HG02852 (cell line): ENCODE measurements at regions not wholly inside any gene's neighbourhood (a gene's known extent, or its start where the extent isn't known, plus 50 kb on each side); places are given as distances from the start of the nearest gene placed in this dataset.
"Not testable (repeated sequence)": the region's sequence is repeated elsewhere in the genome, so short reads cannot be mapped to it uniquely, and the experiment has no call there.

Source experiments
- ATAC-seq: cut with Tn5 transposase; IDR thresholded peaks from one replicate; pipeline ENCODE4 v1.9.1; 2021; ENCODE audit warnings: mild to moderate bottlenecking, moderate library complexity; ENCODE audit not compliant: unreplicated experiment

DNA sequence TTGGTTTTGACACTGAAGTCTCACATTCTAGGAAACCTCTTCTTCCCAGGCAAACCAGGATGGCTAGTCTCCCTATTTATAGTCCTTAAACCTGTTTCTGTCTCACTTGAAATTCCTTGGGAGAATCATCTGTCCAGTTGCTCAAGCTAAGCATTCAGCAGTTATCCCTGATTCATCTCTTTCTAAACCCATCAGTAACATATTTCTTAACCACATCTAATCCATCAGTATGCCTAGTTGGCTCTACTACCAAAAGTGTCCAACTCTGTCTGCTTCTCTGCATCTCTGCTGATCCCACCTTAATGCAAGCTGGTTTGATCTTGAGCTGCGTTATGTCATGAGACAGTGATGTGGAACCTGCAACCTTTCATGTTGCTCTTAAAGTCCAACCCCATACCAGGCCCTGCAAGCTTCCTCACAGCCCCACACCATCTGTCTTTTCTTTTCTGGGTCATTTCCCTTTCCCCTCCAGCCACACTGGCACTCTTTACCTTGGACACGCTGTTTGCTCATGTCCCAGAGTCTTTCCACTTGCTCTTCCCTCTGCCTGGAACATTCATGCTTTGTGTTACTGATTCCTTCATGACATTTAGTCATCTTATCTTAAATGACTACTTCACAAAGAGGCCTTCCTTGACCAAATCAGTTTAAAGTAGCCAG, 380.8 kb upstream of the RGS6 start:
- ATAC-seq: no peak

DNA sequence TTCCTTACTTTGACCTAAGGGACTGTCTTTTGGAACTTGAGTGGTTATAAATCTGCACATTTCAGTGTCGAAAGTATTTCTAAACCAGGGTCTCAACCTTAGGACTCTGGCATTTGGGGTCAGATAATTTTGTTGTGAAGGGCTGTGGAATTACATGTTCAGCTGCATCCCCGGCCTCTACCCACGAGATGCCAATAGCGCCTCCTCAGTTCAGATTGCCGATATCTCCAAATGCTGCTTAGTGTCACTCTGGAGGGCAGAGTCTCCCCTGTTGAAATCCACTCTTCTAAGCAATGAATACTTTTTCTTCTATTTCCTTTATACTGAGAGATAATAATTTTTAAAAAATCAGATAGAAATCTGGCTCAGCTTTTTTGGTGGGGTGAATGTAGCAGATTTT, 379.4 kb upstream of the RGS6 start:
- no peak for ATAC-seq

DNA sequence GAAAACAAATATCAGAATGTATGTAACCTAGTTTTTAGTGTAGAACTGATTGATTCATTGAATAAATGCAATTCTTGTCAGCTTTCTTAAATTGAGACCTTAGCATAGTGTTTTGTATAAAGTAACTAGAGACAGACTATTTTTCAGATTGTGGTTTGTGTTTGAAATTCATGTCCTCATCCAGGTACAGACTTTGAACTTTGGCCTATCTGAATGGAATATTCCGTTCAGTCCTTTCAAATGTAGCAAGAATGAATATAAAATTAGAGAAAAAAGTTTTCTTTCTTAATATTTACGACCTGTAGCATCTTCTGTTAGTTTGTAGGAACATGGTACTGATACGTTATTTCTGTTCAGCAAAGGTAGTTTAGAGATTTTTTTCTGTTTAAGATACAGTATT, 378.4 kb upstream of the RGS6 start:
- ATAC-seq: no peak

DNA sequence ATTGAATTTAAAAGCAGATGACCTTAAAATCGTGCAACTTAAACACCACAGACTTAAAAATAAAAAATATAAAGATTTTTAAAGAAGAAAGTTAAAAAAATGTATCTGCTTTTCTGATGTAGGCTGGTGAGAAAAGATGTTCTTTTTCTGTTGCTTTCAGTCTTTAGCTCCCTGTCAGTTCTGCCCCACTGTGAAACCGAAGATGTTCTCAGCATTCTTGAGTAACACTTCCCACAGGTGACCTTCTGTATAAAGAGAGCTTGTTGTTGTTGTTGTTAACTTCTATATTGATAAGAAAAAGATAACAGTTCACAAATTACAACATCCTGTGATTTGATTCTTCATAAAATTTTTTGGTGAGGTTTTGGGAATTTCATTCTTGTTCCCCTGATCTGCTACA, 377.9 kb upstream of the RGS6 start:
- ATAC-seq: peak; percentile 31

DNA sequence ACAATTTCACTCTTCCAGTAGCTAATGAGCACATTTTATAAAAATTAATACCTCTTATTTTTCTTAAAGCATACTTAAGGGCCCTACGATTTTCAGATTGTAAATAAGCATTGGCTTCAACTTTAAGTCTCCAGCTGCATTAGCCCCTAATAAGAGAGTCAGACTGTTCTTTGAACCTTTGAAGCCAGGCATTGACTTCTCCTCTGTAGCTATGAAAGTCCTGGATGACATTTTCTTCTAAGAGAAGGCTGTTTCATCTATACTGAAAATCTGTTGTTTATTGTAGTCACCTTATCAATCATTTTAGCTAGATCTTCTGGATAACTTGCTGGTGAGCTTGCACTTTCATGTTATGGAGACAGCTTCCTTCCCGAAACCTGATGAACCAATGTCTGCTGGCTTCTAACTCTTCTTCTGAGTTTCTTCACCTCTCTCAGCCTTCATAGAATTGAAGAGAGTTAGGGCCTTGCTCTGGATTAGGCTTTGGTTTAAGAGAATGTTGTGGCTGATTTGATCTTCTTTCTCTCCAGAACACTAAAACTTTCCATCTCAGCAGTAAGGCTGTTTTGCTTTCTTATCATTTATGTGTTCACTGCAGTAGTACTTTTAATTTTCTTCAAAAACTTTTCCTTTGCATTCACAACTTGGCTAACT, 377.1 kb upstream of the RGS6 start:
- ATAC-seq: peak; percentile 29

DNA sequence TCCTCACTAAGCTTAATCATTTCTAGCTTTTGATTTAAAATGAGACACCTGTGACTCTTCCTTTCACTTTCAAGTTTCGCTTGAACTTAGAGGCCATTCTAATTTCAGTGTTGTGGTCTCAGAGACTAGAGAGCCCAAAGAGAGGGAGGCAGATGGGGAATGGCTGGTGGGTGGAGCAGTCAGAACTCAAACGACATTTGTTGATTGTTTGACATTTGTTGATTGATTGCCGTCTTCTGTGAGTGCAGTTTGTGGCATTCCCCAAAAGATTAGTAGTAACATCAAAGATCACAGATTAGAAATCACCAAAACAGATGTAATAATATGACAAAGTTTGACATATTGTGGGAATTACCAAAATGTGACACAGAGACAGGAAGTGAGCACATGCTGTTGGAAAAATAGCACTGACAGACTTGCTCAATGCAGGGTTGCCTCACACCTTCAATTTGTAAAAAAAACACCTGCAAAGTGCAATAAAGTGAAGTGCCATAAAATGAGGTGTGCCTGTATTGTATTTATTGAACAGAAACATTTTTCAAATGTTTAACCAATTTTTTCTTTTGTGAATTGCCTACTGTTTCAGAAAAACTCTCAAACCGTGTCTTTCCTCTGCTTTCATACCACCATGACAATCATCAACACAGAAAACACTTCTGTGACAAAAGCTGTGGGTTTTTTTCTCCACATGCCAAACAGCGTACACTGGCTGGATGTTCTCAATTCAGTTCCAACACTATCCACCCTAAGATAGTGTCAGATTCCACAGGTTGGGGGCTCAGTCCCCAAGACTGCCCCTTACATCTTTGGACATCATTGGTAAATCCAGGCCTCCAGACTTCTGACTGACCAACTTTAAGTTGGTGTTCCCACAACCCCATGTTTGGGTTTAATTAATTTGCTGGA, 376.3 kb upstream of the RGS6 start:
- peak; percentile 88 for ATAC-seq

DNA sequence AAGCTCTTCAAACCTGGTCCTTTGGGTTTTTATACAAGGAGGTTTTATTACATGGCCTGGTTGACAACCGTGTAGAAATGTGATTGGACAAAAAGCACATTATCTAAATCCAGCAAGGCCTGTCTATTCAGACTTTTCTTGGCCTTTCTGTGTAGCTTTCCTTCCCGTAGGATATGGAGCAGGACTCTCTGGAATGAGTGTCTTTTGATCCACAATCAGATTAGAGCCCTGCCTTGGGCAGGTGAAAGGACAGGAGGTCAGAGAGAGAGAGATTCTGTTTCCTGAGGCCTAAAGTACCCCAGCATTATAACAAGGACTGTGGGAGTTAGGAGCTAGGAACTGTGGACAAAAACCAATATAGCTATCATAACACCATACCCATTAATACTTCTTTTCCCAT, 375.5 kb upstream of the RGS6 start:
- ATAC-seq: no peak

DNA sequence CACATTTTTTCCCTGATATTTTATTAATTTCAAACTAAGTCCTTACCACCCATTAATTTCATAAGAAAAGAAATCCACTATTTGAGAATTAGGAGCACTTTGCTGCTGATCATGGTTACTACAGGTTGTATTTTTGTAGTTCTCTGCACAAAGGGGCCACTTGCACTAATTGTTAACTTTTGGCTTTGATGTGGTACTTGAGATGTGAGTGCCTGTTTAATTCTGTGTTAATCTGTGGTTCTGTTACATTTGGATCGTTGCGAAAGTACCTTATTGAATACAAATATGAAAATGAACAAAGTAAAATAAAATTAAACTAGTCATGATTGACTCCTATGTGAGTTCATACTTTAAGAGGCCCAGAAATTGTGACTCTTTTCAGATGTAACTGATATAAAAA, 374.9 kb upstream of the RGS6 start:
- no peak for ATAC-seq

DNA sequence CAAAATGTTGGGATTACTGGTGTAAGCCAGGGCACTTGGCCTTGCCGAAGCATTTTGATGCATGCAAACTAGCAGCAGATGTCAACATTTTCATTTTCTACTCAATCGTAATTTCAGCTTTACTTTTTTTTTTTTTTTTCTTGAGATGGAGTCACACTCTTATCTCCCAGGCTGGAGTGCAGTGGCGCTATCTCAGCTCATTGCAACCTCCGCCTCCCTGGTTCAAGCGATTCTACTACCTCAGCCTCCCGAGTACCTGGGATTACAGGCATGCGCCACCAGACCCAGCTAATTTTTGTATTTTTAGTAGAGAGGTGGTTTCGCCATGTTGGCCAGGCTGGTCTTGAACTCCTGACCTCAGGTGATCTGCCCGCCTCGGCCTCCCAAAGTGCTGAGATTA, 373.3 kb upstream of the RGS6 start:
- ATAC-seq: not testable (repeated sequence)

DNA sequence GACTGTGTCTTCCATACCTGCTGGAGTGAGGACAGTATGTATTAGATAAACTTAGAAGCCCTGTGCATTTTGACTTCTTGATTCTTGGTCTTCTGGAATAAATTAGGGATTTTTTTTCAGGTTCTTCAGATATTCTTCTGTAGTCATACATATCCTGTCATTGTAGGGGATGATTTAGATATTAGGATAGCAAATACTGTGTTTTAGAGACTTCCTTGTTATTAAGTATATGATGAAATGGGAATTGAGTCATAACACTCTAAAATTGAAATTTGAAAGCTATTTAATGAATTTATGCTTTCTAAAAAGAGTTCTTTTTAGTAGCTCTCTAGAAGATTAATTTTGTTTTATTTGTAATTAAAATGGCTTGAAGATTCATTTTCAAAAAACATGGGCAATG, 371.5 kb upstream of the RGS6 start:
- ATAC-seq: no peak

DNA sequence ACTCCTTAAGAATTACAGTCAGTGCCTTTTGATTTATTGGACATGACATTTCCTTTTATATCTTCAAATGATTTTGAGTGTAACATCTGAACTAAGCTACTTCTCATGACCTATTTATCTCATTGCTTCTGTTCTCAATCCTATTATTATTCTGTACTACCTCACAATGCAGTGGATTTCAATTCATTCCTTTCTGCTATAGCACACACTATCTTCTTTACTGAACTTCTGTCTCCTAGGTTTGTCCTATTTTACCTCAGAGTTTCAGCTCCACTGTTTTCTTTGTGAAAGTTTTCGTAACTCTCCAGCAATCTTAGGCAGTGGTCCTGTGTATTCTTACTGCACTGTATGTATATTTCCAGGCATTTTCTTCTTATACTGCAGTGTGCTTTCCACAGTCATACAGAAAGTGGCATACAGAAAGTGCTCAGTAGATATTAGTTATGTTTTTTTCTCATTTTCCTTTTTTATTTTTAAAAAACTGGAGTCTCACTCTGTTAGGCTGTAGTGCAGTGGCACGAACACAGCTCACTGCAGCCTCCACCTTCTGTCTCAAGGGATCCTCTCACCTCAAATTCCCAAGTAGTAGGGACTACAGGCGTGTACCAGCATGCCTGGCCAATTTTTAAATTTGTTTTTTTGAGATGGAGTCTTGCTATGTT, 368.6 kb upstream of the RGS6 start:
- no peak for ATAC-seq

DNA sequence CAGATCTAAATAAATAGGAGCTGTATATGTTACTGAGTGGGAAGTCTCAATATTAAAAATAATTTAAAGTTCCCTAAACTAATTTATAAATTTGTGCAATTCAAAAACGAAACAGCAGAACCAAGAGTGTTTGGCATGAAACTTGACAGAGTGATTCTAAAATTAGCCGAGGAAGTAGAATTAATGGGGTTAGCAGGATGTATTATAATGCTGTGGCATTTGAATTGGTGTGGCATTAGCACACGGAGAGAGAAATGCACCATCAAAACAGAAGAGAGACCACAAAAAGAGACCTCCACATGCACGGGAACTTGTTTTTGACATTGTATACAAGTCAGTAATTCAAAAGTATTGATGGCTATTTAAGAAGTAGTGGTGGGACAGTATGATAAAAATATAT, 366.0 kb upstream of the RGS6 start:
- ATAC-seq: no peak

DNA sequence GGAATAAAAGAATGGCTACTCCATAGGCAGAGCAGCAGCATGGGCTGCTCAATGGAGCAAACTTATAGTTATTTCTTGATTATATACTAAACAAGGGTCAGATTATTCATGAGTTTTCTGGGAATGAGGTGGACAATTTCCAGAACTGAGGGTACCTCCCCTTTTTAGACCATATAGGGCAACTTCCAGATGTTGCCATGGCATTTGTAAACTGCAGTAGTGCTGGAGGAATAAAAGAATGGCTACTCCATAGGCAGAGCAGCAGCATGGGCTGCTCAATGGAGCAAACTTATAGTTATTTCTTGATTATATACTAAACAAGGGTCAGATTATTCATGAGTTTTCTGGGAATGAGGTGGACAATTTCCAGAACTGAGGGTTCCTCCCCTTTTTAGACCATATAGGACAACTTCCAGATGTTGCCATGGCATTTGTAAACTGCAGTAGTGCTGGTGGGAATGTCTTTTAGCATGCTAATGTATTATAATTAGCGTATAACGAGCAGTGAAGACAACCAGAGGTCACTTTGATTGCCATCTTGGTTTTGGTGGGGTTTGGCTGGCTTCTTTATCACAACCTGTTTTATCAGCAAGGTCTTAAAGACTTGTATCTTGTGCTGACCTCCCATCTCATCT, 364.6 kb upstream of the RGS6 start:
- ATAC-seq: not testable (repeated sequence)

DNA sequence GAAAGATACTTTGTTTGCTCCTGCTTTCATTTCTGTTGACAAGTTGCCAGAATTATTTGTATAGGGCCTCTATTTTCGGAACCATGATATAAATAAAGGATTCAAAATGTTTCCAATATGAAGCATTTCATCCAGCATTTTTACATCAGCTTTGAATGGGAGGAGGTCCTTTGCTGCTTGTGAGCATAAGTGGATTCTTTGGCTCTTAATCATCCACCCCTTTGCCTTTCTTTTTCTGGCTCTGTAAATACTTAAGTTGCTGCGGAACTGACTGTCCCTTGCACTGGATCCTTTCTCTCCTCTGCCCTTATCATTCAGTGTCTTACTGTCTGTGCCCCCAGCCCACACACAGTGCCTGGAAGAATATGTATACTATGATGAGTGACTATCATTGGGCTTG, 357.3 kb upstream of the RGS6 start:
- ATAC-seq: no peak

DNA sequence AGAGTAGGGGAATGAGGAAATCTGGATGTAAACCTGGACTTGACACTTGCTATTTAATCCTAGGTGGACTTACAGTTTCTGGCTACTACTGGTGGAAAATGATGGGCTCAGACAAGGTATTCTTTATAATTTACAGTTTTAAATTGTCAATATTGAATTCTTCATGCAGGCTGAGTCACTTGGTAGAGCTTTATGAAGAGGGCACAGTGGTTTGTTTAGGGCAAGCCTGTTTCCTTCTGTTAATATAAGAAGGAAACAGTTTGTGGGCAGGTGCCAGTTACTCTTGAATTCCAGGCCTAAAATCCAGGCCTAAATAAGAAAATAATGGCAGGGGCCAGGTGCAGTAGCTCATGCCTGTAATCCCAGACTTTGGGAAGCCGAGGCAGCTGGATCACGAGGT, 355.8 kb upstream of the RGS6 start:
- no peak for ATAC-seq

DNA sequence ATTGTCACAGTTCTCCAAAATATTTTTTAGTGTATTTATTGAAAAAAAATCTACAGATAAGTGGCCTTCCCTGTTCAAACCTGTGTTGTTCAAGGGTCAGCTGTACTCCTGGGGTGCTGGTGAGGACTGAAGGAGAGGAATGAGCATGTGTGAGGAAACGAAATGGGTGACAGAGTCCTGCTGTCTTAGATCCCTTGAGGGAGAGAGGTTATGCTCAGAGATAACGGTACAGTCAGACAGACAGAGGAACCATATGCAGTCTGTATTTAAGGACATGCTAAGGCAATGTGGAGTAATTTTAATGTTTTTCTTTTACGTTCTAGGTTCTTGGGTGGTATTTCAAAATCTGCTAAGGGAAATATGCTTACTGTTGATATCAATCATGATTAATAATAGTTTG, 352.9 kb upstream of the RGS6 start:
- ATAC-seq: no peak

DNA sequence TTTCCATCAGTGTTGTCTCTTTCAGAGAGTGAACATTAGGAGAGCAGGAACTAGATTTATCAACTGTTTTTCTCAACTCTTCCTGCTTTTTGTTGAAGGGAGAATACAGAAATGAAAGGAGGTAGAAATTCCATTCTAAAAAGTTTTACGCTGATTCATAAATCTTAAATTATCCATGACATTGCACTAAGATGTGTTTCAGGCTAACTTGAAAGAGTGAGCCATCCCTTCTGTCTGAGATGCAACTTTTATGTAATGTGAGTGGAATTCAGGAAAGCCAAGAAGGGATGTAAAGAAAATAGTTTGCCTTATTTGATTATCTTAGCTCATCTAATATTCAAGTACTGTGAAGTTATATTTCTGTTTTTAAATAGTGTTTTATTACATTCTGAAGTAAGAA, 349.5 kb upstream of the RGS6 start:
- ATAC-seq: no peak

DNA sequence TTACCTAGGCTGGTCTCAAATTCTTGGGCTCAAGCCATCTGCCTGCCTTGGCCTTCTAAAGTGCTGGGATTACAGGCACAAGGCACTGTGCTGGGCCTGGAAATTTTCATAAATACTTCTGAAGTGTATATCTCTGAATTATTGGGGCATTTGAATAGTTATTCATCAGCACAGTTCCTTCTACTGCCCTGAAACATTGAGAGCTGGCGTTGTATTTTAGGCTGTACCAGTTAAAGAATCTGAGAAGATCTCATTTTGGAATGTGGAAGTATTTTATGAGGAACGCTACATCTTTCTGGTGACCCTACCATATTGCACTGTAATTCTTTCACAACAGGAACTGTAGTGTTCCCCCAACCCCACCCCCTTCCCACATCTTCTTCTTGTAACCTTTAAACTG, 349.0 kb upstream of the RGS6 start:
- no peak for ATAC-seq

DNA sequence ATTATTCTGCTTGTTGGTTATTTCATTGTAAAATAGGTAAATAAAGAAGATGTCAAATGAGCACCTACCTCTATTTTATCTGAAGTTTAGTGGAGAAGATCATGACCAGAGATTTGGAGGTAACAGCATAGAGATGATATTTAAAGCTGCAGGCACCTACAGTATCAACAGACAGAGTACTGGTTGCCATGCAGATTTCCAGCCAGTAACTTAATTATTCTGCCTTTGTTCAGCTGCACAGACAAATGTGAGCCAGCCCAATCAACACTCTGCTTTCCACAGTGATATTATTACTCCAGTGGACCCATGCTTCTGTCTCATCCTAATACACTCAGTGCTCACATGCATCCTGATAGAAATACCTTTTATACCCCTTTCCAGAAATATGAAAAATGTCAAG, 348.5 kb upstream of the RGS6 start:
- ATAC-seq: no peak

DNA sequence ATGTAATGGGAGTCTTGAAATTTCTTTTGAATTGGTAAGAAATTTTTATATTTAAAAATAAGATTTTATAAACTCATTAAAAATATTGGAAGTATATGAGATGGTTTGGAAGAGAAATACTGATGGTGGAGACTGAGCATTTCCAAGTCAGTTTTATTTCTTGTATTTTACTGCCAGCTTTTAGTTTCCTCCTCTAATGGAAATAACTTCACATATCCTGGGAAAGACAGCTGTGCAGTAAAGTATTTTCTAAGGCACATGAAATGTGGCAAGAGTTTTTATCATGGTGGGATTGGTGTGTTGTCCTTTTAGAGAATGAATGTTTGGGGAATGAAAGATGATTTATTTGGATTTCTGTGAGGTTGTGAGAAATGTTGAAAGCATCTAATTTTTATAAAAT, 346.9 kb upstream of the RGS6 start:
- no peak for ATAC-seq
